ENCODE measurements at regions not wholly inside any gene's neighbourhood (a gene's known extent, or its start where the extent isn't known, plus 50 kb on each side); places are given as distances from the start of the nearest gene placed in this dataset.

DNA sequence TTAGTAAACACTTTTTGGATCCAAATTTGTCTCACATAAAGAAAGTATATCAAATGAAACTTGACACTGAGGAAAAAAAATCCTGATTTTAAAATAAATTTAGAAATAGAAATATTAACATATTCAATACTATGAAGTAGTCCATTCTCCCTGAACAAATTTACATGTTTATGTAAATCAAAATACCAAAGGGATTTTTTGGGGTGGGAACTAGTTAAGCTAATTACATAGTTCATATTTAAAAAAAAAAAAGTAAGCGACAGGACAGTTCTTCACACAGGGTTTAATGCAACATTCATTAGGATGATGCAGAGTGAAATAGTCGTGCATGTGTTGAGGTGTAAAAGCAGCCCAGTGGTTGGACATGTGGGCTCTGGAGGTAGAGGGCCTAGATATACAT, 433.5 kb upstream of the B3GALT2 start:
- no peak for DNase-seq
- in situ Hi-C loops (cut with HindIII; ENCODE audit: low pct_ligation_motif_present, low pct_unique_long_range_greater_than_20kb, low sequenced_read_pairs) = no loop called here

DNA sequence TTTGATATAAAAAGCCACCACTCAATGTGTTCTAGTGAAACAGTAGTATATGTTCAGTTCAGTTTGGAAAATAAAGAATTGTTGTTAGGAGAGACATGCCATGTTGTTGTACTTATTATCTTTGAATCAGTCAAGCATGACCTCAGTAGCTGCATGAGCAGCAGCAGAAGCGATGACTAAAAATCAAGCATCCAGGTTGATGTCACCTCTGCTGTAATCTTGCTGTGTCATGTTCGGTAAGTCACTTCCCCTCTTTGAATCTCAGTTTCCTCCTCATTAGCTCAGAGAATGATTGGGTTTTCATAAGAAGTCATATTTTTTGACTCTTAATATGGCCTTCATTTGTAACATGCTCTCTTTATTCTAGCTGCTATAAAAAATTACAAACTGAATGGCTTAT, 428.4 kb upstream of the B3GALT2 start:
- in situ Hi-C loops (cut with HindIII; ENCODE audit: low pct_ligation_motif_present, low pct_unique_long_range_greater_than_20kb, low sequenced_read_pairs) = no loop called here
- no peak for DNase-seq

- DNase-seq = no peak
- in situ Hi-C loops (cut with HindIII; ENCODE audit: low pct_ligation_motif_present, low pct_unique_long_range_greater_than_20kb, low sequenced_read_pairs) = no loop called here
Observed at GRCh38 chr1:193614275-193614674, 427.9 kb upstream of the B3GALT2 start.

GRCh38 chr1:193613041-193613440, 426.6 kb upstream of the B3GALT2 start:
- DNase-seq = no peak
- in situ Hi-C loops (cut with HindIII; ENCODE audit: low pct_ligation_motif_present, low pct_unique_long_range_greater_than_20kb, low sequenced_read_pairs) = no loop called here

DNA sequence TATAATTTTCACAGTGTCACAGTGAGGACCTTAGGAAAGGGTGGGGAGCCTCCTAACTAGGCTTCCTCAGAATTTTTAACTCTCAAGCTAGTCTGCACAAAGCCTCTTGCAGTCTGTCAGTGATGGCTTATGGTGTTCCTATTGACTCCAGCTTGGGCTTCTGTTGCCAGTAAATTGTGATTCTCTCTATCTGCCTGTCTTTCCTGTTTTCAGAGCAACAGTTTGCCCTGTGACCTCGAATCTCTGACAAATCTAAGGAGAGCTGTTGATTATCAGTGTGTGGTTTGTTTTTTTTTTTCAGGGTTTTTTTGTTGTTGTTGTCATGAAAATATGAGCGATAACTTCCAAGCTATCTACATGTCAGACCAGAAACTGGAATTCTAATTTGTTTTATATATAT, 423.2 kb upstream of the B3GALT2 start:
- no peak for DNase-seq
- in situ Hi-C loops (cut with HindIII; ENCODE audit: low pct_ligation_motif_present, low pct_unique_long_range_greater_than_20kb, low sequenced_read_pairs) = no loop called here

GRCh38 chr1:193607787-193608186, 421.4 kb upstream of the B3GALT2 start:
- in situ Hi-C loops (cut with HindIII; ENCODE audit: low pct_ligation_motif_present, low pct_unique_long_range_greater_than_20kb, low sequenced_read_pairs) = no loop called here
- no peak for DNase-seq

GRCh38 chr1:193606035-193606434, 419.6 kb upstream of the B3GALT2 start:
- in situ Hi-C loops (cut with HindIII; ENCODE audit: low pct_ligation_motif_present, low pct_unique_long_range_greater_than_20kb, low sequenced_read_pairs) = no loop called here
- DNase-seq = no peak

DNA sequence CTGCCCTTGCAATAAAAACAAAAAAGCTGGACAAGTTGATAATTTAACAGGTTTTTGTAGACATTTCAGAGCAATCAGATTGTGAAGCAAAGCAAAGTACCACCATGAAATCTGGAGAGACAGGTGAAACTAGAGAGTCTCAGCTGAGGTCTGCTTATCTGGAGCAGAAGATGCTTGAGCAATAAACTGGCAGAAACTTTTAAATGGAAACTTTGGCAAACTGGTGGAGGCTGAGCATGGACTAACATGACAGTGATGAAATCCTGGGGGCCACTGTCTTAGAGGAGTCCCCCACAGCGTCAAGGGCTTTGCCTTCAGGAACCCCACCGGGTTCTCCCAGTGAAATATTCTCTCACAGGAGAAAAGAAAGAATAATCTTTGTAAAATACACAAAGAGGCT, 416.3 kb upstream of the B3GALT2 start:
- no peak for DNase-seq
- in situ Hi-C loops (cut with HindIII; ENCODE audit: low pct_ligation_motif_present, low pct_unique_long_range_greater_than_20kb, low sequenced_read_pairs) = no loop called here

GRCh38 chr1:193593147-193593885, 406.9 kb upstream of the B3GALT2 start:
- in situ Hi-C loops (cut with HindIII; ENCODE audit: low pct_ligation_motif_present, low pct_unique_long_range_greater_than_20kb, low sequenced_read_pairs) = no loop called here
- DNase-seq = no peak

DNA sequence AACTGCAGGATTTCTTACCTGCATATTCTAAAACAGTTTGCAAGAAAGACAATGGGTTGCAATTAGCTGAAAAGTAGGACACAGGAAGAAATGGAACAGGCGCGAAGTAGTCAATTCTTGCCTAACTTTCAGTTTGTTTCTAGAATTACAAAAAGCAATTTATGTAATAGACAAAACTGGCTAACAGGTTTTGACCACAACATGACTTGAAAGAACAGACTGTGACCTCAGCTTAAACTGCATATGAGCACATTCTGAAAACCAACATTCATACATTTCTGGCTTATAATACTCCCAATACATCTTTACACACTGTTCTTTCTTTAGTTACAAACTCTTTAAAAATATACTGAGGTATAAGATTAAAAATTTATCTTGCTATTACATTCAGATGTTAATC, 405.9 kb upstream of the B3GALT2 start:
- in situ Hi-C loops (cut with HindIII; ENCODE audit: low pct_ligation_motif_present, low pct_unique_long_range_greater_than_20kb, low sequenced_read_pairs) = no loop called here
- DNase-seq = no peak

DNA sequence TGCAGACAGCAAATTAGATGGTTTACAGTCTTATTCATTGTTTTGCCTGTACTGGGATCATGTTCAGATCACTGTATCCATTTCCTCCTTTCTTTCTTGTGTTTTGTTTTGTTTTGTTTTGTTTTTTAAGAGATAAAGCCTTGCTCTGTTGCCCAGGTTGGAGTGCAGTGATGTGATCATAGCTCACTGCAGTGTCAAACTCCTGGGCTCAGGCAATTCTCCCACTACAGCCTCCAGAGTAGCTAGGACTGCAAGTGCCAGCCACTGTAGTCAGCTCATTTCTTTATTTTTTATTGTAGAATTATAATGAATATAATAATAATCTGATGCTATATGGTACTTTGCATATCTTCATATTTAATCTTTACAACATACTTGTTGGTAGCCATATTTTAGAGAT, 403.7 kb upstream of the B3GALT2 start:
- in situ Hi-C loops (cut with HindIII; ENCODE audit: low pct_ligation_motif_present, low pct_unique_long_range_greater_than_20kb, low sequenced_read_pairs) = no loop called here
- no peak for DNase-seq

DNA sequence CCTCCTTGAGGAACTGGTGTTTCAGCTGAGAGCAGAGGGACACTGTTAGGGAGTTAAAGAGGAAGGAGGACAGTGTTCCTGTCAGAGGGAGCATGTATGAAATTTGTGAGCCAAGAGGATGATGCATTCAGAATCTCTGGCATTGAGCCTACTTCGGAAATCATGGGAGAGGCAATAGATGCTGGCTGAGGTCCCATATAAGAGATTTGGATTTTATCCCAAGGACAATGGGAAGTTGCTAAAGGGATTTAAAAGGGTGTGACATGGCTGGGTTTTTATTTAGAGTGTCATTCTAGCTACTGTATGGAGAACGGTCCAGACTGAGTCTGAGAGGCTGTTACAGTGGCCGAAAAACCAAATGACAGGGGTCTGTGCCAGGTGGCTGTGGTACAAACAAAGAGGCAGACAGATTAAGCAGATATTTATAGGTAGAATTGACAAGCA, 403.2 kb upstream of the B3GALT2 start:
- DNase-seq = no peak
- in situ Hi-C loops (cut with HindIII; ENCODE audit: low pct_ligation_motif_present, low pct_unique_long_range_greater_than_20kb, low sequenced_read_pairs) = no loop called here

DNA sequence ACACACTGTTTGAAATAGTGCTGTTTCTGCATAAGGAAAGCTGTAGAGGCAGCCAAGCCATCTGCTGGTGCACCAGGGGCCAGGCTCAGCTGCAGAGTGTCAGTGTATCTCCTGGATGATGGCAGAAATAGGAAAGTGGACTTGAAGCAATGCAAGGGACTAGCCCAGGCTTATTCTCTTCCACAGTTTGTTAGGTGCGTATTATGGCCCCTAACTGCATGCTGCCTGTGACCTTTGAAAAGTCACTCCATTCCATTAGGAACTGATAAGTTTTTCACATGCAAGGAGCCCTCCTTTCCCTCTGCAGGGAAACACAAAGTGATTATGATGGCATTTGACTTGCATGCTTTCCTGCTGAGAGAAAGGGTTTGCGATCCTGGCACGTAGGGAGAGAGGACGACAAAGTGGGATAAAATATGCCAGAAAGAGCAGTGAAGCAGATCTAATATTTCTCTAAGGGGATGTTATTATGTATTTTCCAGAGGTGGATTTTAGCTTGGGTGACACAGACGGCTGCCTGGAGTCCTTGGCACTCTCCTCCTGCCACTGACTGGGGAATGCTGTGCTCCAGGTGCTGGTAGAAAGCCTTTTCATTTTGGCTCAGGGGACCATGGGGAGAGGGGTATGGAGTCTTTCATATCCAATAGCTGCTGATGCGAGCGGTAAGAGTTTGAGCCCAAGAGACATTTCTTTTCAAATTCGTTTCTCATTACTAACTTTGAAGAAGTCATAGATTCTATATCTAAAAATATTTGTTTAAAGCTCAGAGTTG, 402.1 kb upstream of the B3GALT2 start:
- no peak for DNase-seq
- in situ Hi-C loops (cut with HindIII; ENCODE audit: low pct_ligation_motif_present, low pct_unique_long_range_greater_than_20kb, low sequenced_read_pairs) = no loop called here

DNA sequence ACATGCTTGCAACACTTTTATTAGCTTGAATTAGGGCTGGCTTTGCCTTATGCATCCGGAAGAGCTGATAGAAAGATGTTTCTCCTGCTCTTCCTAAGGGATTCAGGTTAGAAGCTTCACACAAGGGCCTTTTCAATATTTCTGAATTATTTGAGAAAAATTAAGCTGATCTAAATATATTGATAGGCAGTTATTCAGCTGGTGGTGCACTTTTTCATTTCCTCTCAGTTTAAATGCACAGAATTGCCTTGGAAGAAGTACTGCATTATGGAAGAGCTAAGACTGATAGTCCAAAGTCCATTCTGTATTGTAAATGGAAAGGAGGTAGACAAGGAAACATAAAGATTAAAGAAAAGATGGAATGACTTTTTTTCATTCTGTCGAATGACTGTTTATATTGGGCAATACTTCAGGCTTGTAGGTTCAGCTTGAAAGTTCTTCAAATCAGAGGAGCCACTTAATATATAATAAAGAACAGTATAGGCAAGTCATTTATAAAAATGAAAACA, 398.4 kb upstream of the B3GALT2 start:
- in situ Hi-C loops (cut with HindIII; ENCODE audit: low pct_ligation_motif_present, low pct_unique_long_range_greater_than_20kb, low sequenced_read_pairs) = no loop called here
- DNase-seq = no peak

DNA sequence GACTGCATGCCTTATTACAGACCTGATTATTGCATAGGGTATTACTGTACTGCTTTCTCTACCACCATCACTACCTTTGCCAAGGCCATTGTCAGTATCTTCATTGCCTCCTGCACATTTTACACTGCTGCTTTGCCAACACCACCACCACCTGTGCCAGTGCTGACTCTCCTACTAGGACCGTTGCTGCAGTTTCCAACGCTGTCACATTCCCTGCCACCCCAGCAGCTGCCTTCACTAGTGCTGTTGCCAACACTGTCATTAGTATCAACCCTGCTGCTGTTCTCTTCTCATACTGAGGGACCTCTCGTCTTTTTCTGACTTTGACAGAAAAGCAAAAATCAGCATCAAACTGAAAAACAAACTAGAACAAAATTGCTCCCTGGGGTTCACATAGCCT, 394.9 kb upstream of the B3GALT2 start:
- in situ Hi-C loops (cut with HindIII; ENCODE audit: low pct_ligation_motif_present, low pct_unique_long_range_greater_than_20kb, low sequenced_read_pairs) = no loop called here
- DNase-seq = no peak

- no peak for DNase-seq
- in situ Hi-C loops (cut with HindIII; ENCODE audit: low pct_ligation_motif_present, low pct_unique_long_range_greater_than_20kb, low sequenced_read_pairs) = no loop called here
Observed at GRCh38 chr1:193580419-193580818, 394.0 kb upstream of the B3GALT2 start.

GRCh38 chr1:193579323-193579722, 392.9 kb upstream of the B3GALT2 start:
- DNase-seq = no peak
- in situ Hi-C loops (cut with HindIII; ENCODE audit: low pct_ligation_motif_present, low pct_unique_long_range_greater_than_20kb, low sequenced_read_pairs) = no loop called here

DNA sequence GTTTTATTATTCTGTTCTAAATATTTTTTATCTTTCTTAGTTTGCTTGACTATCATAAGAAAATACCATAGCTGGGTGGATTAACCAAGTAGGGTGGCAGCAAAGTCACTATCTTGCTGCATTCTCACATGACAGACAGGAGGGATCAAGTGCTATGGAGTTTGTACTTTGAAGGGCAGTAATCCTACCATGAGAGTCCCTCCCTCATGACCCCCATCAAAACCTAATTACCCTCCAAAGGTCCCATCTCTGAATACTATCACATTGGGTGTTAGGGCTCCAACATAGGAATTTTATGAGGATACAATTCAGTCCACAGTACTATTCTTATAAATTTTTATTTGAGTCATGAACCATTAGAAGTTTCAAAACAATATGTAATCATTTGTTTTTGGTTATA, 388.5 kb upstream of the B3GALT2 start:
- DNase-seq = no peak
- in situ Hi-C loops (cut with HindIII; ENCODE audit: low pct_ligation_motif_present, low pct_unique_long_range_greater_than_20kb, low sequenced_read_pairs) = no loop called here

GRCh38 chr1:193569983-193570269, 383.5 kb upstream of the B3GALT2 start:
- in situ Hi-C loops (cut with HindIII; ENCODE audit: low pct_ligation_motif_present, low pct_unique_long_range_greater_than_20kb, low sequenced_read_pairs) = no loop called here
- DNase-seq = no peak
